ENCODE measurements at regions not wholly inside any gene's neighbourhood (a gene's known extent, or its start where the extent isn't known, plus 50 kb on each side); places are given as distances from the start of the nearest gene placed in this dataset.

DNA sequence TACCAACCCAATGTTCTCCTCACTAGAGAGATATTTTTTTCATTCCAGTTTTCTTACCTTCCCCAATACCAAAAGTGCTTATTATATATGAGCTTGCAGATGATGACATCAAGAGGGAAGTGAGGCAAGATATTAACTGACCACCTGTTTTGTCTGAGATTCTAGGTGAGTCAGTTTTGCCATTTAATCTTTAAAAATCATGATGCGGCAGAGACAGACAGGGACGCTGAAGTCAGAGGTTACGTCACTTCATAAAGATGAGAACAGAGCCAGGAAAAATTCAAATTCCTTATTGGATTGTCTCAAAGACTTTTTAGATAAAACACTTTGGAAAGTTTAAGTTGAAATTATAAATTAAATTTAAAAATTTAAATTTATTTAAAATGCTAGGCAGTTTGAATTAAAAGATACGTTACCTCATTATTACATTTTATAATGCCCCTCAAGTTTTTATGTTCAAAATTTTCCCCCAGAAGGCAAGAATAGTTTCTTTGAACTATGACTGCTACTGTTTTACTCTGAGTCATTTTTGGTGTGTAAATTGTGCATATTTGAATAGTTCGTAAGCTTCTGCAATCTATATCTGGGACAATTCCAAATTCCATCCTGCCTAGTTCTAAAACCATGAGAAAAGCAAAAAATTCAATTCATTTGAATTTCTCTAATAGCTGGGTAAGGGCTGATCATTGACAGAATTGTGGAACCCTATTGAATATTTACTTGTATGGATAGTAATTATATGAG lies 839.6 kb upstream of the GOT2 start:
- FAIRE-seq = no peak

GRCh38 chr16:59567496-59567895 lies 833.4 kb upstream of the GOT2 start:
- FAIRE-seq = no peak
- no peak for DNase-seq (ENCODE audit: low read depth)

More for the DNA sequence above, 839.6 kb upstream of the GOT2 start:
- no peak for DNase-seq (ENCODE audit: low read depth)
- TF ChIP-seq, protein P1, sequence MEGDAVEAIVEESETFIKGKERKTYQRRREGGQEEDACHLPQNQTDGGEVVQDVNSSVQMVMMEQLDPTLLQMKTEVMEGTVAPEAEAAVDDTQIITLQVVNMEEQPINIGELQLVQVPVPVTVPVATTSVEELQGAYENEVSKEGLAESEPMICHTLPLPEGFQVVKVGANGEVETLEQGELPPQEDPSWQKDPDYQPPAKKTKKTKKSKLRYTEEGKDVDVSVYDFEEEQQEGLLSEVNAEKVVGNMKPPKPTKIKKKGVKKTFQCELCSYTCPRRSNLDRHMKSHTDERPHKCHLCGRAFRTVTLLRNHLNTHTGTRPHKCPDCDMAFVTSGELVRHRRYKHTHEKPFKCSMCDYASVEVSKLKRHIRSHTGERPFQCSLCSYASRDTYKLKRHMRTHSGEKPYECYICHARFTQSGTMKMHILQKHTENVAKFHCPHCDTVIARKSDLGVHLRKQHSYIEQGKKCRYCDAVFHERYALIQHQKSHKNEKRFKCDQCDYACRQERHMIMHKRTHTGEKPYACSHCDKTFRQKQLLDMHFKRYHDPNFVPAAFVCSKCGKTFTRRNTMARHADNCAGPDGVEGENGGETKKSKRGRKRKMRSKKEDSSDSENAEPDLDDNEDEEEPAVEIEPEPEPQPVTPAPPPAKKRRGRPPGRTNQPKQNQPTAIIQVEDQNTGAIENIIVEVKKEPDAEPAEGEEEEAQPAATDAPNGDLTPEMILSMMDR (IDR thresholded peaks at IDR 0.05; ENCODE audit: insufficient read depth, low read length, severe bottlenecking) = no peak
- Histone ChIP-seq H3K36me3 (ENCODE audit: control insufficient read depth, insufficient read depth, low read length) (no peaks in the 10 kb centered on the region), H3K4me3 (ENCODE audit: low read depth, low read length) (no peak overlapping the region), H3K27me3 (ENCODE audit: control insufficient read depth, insufficient read depth, low read length) (no peaks in the 10 kb centered on the region)

GRCh38 chr16:59566446-59566845 lies 832.3 kb upstream of the GOT2 start:
- DNase-seq (ENCODE audit: low read depth) (no peak), FAIRE-seq (no peak)
- TF ChIP-seq, protein P1 (IDR thresholded peaks at IDR 0.05; ENCODE audit: insufficient read depth, low read length, severe bottlenecking) = no peak
- H3K36me3 ChIP-seq (ENCODE audit: control insufficient read depth, insufficient read depth, low read length) = no peaks in the 10 kb centered on the region
- H3K27me3 ChIP-seq (ENCODE audit: control insufficient read depth, insufficient read depth, low read length) = no peaks in the 10 kb centered on the region
- no peak overlapping the region for H3K4me3 ChIP-seq (ENCODE audit: low read depth, low read length)

More at GRCh38 chr16:59567496-59567895, 833.4 kb upstream of the GOT2 start:
- no peaks in the 10 kb centered on the region for H3K27me3 ChIP-seq (ENCODE audit: control insufficient read depth, insufficient read depth, low read length)
- TF ChIP-seq, protein P1 (IDR thresholded peaks at IDR 0.05; ENCODE audit: insufficient read depth, low read length, severe bottlenecking) = no peak
- no peaks in the 10 kb centered on the region for H3K36me3 ChIP-seq (ENCODE audit: control insufficient read depth, insufficient read depth, low read length)
- H3K4me3 ChIP-seq (ENCODE audit: low read depth, low read length) = no peak overlapping the region

- DNase-seq (ENCODE audit: low read depth) (no peak), FAIRE-seq (no peak)
- Histone ChIP-seq H3K36me3 (ENCODE audit: control insufficient read depth, insufficient read depth, low read length) (no peaks in the 10 kb centered on the region), H3K27me3 (ENCODE audit: control insufficient read depth, insufficient read depth, low read length) (no peaks in the 10 kb centered on the region), H3K4me3 (ENCODE audit: low read depth, low read length) (no peak overlapping the region)
- TF ChIP-seq, protein P1 (IDR thresholded peaks at IDR 0.05; ENCODE audit: insufficient read depth, low read length, severe bottlenecking) = no peak
These were observed 824.6 kb upstream of the GOT2 start for GRCh38 chr16:59558679-59559078.

DNA sequence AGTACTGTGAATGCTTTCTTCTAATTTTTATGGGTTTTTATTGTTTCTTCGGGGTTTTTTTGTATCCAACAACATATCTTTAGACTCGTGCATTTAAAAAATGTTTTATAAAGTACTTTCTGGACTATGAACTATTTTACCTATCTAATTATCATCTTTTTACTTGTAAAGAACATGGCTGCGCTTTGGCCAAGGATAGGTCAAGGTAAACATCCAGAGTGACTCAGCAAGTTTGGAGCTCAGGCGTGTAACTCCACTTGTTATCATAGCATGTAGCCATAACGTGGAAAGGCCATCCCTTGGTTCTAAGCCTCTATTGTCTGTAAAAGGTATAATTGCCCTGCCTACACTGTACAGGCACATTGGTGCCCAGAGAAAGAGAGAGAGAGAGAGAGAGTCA lies 818.0 kb upstream of the GOT2 start:
- TF ChIP-seq, protein P1 (IDR thresholded peaks at IDR 0.05; ENCODE audit: insufficient read depth, low read length, severe bottlenecking) = no peak
- Histone ChIP-seq H3K36me3 (ENCODE audit: control insufficient read depth, insufficient read depth, low read length) (no peaks in the 10 kb centered on the region), H3K4me3 (ENCODE audit: low read depth, low read length) (no peak overlapping the region), H3K27me3 (ENCODE audit: control insufficient read depth, insufficient read depth, low read length) (no peaks in the 10 kb centered on the region)
- DNase-seq (ENCODE audit: low read depth) (no peak), FAIRE-seq (no peak)

DNA sequence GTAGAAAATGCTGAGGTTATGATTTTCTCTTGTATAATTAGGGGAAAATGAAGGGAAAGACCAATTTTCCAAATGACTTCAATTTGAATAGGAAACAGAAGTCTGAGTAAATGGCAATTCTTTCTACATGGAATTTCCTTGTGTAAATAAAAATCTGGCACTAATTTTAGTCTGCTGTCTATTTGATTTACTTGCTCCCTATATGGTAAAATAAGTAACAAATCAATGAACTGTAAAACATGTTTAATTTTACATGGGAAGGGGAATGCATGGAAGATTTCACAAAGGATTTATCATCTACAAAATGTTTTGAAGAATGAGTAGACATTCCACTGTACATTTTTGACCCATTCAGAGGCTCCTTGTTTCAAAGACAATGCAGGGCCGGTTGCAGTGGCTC lies 811.6 kb upstream of the GOT2 start:
- Histone ChIP-seq H3K4me3 (ENCODE audit: low read depth, low read length) (no peak overlapping the region), H3K27me3 (ENCODE audit: control insufficient read depth, insufficient read depth, low read length) (no peaks in the 10 kb centered on the region), H3K36me3 (ENCODE audit: control insufficient read depth, insufficient read depth, low read length) (no peaks in the 10 kb centered on the region)
- DNase-seq (ENCODE audit: low read depth) = no peak
- no peak for FAIRE-seq
- TF ChIP-seq, protein P1 (IDR thresholded peaks at IDR 0.05; ENCODE audit: insufficient read depth, low read length, severe bottlenecking) = no peak

Measured in bronchial epithelial cell (primary cell).